HCT116 (cell line): ENCODE measurements at regions not wholly inside any gene's neighbourhood (a gene's known extent, or its start where the extent isn't known, plus 50 kb on each side); places are given as distances from the start of the nearest gene placed in this dataset.

Experiments
- ATAC-seq: fragments of 200-7000 bp; cut with Tn5 transposase; 2 replicates; pipeline ENCODE4 v1.9.1; 2020; ENCODE audit warnings: mild to moderate bottlenecking, moderate library complexity
- BruUV-seq: library from RNA; stranded (reverse); fragments of 400-500 nt; replicated peaks from 2 replicates; lab custom pipeline; 2021; lab: Mats Ljungman, UMichigan
- CTCF ChIA-PET: fragments of 300-600 bp; sonication (Branson Sonifier 250); formaldehyde crosslinking; loops from one replicate; lab custom pipeline; 2021; ENCODE audit warnings: antibody characterized with exemption; lab: Charles Lee
- POLR2A ChIA-PET: fragments of 300-600, 350-600 bp; sonication (Branson Sonifier 250); formaldehyde crosslinking; loops from one replicate; lab custom pipeline; 2021; ENCODE audit warnings: antibody characterized with exemption; lab: Charles Lee
- RAD21 ChIA-PET, 2 experiments: fragments of 300-600 bp; sonication (Branson Sonifier 250); formaldehyde crosslinking; loops; one replicate each; lab custom pipeline; 2023; ENCODE audit warnings: low total read pairs in 2 of 2; ENCODE audit not compliant: uncharacterized antibody in 2 of 2, unreplicated experiment in 2 of 2, low non-redundant PET in 1 of 2; lab: Charles Lee
- DNase-seq: peaks from one replicate; pipeline ENCODE4 v3.0.0-alpha.2; 2010; ENCODE audit warnings: low read depth, low spot score
- H2AFZ ChIP-seq: fragments of 200-600 bp; shearing (Covaris generic), sonication (generic); 2 replicates; pipeline ENCODE4 v1.6.1; 2017; ENCODE audit warnings: low read depth, mixed run types, mixed read lengths, antibody characterized with exemption, low read length; ENCODE audit not compliant: poor library complexity, severe bottlenecking
- H3K27ac ChIP-seq: 2 replicates; pipeline ENCODE4 v1.5.1; 2012; ENCODE audit warnings: low read depth, low read length
- H3K27me3 ChIP-seq: fragments of 200-600 bp; sonication (generic); 2 replicates; pipeline ENCODE4 v1.6.1; 2016; ENCODE audit warnings: mixed run types, low read length, mixed read lengths; ENCODE audit not compliant: insufficient read depth
- H3K36me3 ChIP-seq, 2 experiments: fragments of 200-500 bp in 1 of 2; fragments of 200-600 bp in 1 of 2; sonication (Bioruptor generic) in 1 of 2; sonication (generic) in 1 of 2; 2 replicates each; pipeline versions ENCODE4 v1.5.1 to v1.6.1; 2014 to 2016; ENCODE audit warnings: low read length in 2 of 2, inconsistent platforms in 1 of 2, mixed read lengths in 1 of 2, mixed run types in 1 of 2; ENCODE audit not compliant: insufficient read depth in 2 of 2, control insufficient read depth in 1 of 2
- H3K4me1 ChIP-seq, 2 experiments: fragments of 200-600 bp in 1 of 2; sonication (generic) in 1 of 2; 2 replicates each; pipeline versions ENCODE4 v1.5.1 to v1.6.1; 2012 to 2017; ENCODE audit warnings: low read length in 2 of 2, inconsistent platforms in 1 of 2, mild to moderate bottlenecking in 1 of 2, mixed read lengths in 1 of 2, mixed run types in 1 of 2, moderate library complexity in 1 of 2; ENCODE audit not compliant: insufficient read depth in 2 of 2, control insufficient read depth in 1 of 2
- H3K4me2 ChIP-seq: fragments of 200-600 bp; sonication (generic); 2 replicates; pipeline ENCODE4 v1.6.1; 2017; ENCODE audit warnings: mixed run types, low read length, mixed read lengths
- H3K4me3 ChIP-seq, 2 experiments: fragments of 200-600 bp in 1 of 2; sonication (generic) in 1 of 2; replicated peaks in 1 of 2; 2 replicates each; pipeline ENCODE4 v1.5.1; 2011 to 2016; ENCODE audit warnings: low read length in 2 of 2, control low read depth in 1 of 2, low read depth in 1 of 2, mild to moderate bottlenecking in 1 of 2, mixed read lengths in 1 of 2, mixed run types in 1 of 2
- H3K79me2 ChIP-seq: fragments of 200-600 bp; sonication (generic); 2 replicates; pipeline ENCODE4 v1.6.1; 2017; ENCODE audit warnings: mild to moderate bottlenecking, mixed run types, low read length, moderate library complexity, mixed read lengths; ENCODE audit not compliant: insufficient read depth
- H3K9ac ChIP-seq: fragments of 200-600 bp; sonication (generic); 2 replicates; pipeline ENCODE4 v1.6.1; 2016; ENCODE audit warnings: low read length, mixed read lengths
- H3K9me2 ChIP-seq: fragments of 200-600 bp; sonication (generic), shearing (Covaris generic); 2 replicates; pipeline ENCODE4 v1.6.1; 2017; ENCODE audit warnings: mixed run types, mild to moderate bottlenecking, moderate library complexity; ENCODE audit not compliant: insufficient read depth
- H3K9me3 ChIP-seq, 2 experiments: fragments of 200-500 bp in 1 of 2; fragments of 200-600 bp in 1 of 2; sonication (Bioruptor generic) in 1 of 2; sonication (generic) in 1 of 2; 2 replicates each; pipeline ENCODE4 v1.6.1; 2014 to 2017; ENCODE audit warnings: low read length in 2 of 2, mixed read lengths in 2 of 2, inconsistent platforms in 1 of 2, low read depth in 1 of 2, mild to moderate bottlenecking in 1 of 2, mixed run types in 1 of 2, moderate library complexity in 1 of 2; ENCODE audit not compliant: control insufficient read depth in 1 of 2, insufficient read depth in 1 of 2
- H4K20me1 ChIP-seq: fragments of 200-600 bp; sonication (generic), shearing (Covaris generic); 2 replicates; pipeline ENCODE4 v1.6.1; 2017; ENCODE audit warnings: mixed run types, mild to moderate bottlenecking, moderate library complexity; ENCODE audit not compliant: insufficient read depth
- CBX3 ChIP-seq: IDR thresholded peaks from 2 replicates; pipeline ENCODE4 v1.6.1; 2012; ENCODE audit warnings: low read depth
- CEBPB ChIP-seq: IDR thresholded peaks from 2 replicates; pipeline ENCODE4 v1.6.1; 2012; ENCODE audit warnings: low read depth
- ELF1 ChIP-seq: IDR thresholded peaks from 2 replicates; pipeline ENCODE4 v1.6.1; 2012; ENCODE audit warnings: low read depth, borderline replicate concordance
- EZH2 ChIP-seq: fragments of 200-600 bp; sonication (generic); IDR thresholded peaks from 2 replicates; pipeline ENCODE4 v1.6.1; 2017; ENCODE audit warnings: antibody characterized with exemption, mixed run types
- FOSL1 ChIP-seq: IDR thresholded peaks from 2 replicates; pipeline ENCODE4 v1.6.1; 2012; ENCODE audit warnings: low read depth
- JUND ChIP-seq: IDR thresholded peaks from 2 replicates; pipeline ENCODE4 v1.6.1; 2012
- POLR2A ChIP-seq: IDR thresholded peaks from 2 replicates; pipeline ENCODE4 v1.7.0; 2011; ENCODE audit warnings: borderline replicate concordance; ENCODE audit not compliant: insufficient read depth, insufficient read length; ENCODE audit errors: extremely low read depth
- POLR2AphosphoS5 ChIP-seq: IDR thresholded peaks from 2 replicates; pipeline ENCODE4 v1.6.1; 2011; ENCODE audit warnings: mild to moderate bottlenecking, low read depth, low read length, moderate library complexity
- SP1 ChIP-seq: IDR thresholded peaks from 2 replicates; pipeline ENCODE4 v1.6.1; 2012; ENCODE audit warnings: low read depth
- YY1 ChIP-seq: IDR thresholded peaks from 2 replicates; pipeline ENCODE4 v1.6.1; 2011; ENCODE audit warnings: low read length, low read depth, moderate library complexity, mild to moderate bottlenecking; ENCODE audit not compliant: insufficient replicate concordance; ENCODE audit errors: extremely low read depth
- ZNF274 ChIP-seq: fragments of 200-500 bp; sonication (Bioruptor generic); IDR thresholded peaks from 2 replicates; pipeline ENCODE4 v1.6.1; 2014; ENCODE audit warnings: mild to moderate bottlenecking, low read depth, low read length, inconsistent platforms
- intact Hi-C: fragments of 100-400 bp; cut with micrococcal nuclease; formaldehyde crosslinking; loops from 2 replicates; pipeline ENCODE4 v1.10.0; 2022
- TF ChIP-seq, protein P1 (sequence below): IDR thresholded peaks from 2 replicates; pipeline ENCODE4 v1.6.1; 2012; ENCODE audit warnings: low read depth
- TF ChIP-seq, protein P2 (sequence below): IDR thresholded peaks from 2 replicates; pipeline ENCODE4 v1.6.1; 2011; ENCODE audit warnings: mild to moderate bottlenecking, low read length, moderate library complexity; ENCODE audit not compliant: insufficient replicate concordance; ENCODE audit errors: extremely low read depth
- TF ChIP-seq, protein P3 (sequence below): IDR thresholded peaks from 2 replicates; pipeline ENCODE4 v1.6.1; 2012
- TF ChIP-seq, protein P4 (sequence below), 3 experiments: fragments of 200-600 bp in 1 of 3; sonication (generic) in 1 of 3; IDR thresholded peaks in 2 of 3; conservative IDR thresholded peaks in 1 of 3; 2 replicates each; pipeline ENCODE4 v1.5.1; 2012 to 2017; ENCODE audit warnings: low read depth in 2 of 3, low read length in 2 of 3, antibody characterized with exemption in 1 of 3, borderline replicate concordance in 1 of 3, control low read depth in 1 of 3, mild to moderate bottlenecking in 1 of 3, mixed read lengths in 1 of 3, mixed run types in 1 of 3, moderate library complexity in 1 of 3; ENCODE audit not compliant: insufficient read depth in 1 of 3

DNA sequence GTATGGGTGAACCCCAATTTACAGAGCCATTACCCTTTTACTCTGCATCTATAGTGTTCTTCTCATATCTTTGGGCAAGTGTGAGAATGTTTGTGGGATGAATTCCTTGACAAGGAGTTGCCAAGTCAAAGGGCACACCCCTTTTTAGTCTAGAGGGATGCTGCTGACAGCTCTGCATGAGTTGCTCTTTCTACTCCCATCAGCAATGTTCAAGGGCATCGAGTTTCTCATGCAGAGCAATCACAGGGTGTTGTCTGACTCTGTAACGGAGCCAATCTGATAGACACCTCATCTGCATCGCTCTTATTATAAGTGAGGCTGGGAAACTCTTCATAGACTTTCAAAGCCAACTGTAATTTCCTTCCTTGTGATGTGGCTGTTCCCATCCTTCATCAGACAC lies 77.4 kb downstream of the EDN3 start:
- DNase-seq = no peak
- Histone ChIP-seq H3K27me3 (peaks cover 31% of the 10 kb centered on the region), H3K79me2 (no peaks in the 10 kb centered on the region), H4K20me1 (no peaks in the 10 kb centered on the region), H3K4me3 (no peak overlapping the region), H3K9me3 (no peaks in the 10 kb centered on the region), H3K9me2 (no peaks in the 10 kb centered on the region), H3K4me2 (no peak overlapping the region), H3K4me1 (no peaks in the 10 kb centered on the region), H3K9ac (no peak overlapping the region), H3K36me3 (no peaks in the 10 kb centered on the region), H3K27ac (no peak overlapping the region), H2AFZ (no peak overlapping the region)
- no peak for TF ChIP-seq ELF1
- no peak for TF ChIP-seq JUND
- no peak for TF ChIP-seq SP1
- no peak for TF ChIP-seq POLR2AphosphoS5
- TF ChIP-seq CEBPB = no peak
- TF ChIP-seq, protein P1, sequence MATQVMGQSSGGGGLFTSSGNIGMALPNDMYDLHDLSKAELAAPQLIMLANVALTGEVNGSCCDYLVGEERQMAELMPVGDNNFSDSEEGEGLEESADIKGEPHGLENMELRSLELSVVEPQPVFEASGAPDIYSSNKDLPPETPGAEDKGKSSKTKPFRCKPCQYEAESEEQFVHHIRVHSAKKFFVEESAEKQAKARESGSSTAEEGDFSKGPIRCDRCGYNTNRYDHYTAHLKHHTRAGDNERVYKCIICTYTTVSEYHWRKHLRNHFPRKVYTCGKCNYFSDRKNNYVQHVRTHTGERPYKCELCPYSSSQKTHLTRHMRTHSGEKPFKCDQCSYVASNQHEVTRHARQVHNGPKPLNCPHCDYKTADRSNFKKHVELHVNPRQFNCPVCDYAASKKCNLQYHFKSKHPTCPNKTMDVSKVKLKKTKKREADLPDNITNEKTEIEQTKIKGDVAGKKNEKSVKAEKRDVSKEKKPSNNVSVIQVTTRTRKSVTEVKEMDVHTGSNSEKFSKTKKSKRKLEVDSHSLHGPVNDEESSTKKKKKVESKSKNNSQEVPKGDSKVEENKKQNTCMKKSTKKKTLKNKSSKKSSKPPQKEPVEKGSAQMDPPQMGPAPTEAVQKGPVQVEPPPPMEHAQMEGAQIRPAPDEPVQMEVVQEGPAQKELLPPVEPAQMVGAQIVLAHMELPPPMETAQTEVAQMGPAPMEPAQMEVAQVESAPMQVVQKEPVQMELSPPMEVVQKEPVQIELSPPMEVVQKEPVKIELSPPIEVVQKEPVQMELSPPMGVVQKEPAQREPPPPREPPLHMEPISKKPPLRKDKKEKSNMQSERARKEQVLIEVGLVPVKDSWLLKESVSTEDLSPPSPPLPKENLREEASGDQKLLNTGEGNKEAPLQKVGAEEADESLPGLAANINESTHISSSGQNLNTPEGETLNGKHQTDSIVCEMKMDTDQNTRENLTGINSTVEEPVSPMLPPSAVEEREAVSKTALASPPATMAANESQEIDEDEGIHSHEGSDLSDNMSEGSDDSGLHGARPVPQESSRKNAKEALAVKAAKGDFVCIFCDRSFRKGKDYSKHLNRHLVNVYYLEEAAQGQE = no peak
- TF ChIP-seq, protein P2, sequence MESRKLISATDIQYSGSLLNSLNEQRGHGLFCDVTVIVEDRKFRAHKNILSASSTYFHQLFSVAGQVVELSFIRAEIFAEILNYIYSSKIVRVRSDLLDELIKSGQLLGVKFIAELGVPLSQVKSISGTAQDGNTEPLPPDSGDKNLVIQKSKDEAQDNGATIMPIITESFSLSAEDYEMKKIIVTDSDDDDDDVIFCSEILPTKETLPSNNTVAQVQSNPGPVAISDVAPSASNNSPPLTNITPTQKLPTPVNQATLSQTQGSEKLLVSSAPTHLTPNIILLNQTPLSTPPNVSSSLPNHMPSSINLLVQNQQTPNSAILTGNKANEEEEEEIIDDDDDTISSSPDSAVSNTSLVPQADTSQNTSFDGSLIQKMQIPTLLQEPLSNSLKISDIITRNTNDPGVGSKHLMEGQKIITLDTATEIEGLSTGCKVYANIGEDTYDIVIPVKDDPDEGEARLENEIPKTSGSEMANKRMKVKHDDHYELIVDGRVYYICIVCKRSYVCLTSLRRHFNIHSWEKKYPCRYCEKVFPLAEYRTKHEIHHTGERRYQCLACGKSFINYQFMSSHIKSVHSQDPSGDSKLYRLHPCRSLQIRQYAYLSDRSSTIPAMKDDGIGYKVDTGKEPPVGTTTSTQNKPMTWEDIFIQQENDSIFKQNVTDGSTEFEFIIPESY = no peak
- no peak for TF ChIP-seq FOSL1
- TF ChIP-seq, protein P3, sequence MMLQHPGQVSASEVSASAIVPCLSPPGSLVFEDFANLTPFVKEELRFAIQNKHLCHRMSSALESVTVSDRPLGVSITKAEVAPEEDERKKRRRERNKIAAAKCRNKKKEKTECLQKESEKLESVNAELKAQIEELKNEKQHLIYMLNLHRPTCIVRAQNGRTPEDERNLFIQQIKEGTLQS = no peak
- no peak for TF ChIP-seq EZH2
- TF ChIP-seq ZNF274 = no peak
- TF ChIP-seq, protein P4, sequence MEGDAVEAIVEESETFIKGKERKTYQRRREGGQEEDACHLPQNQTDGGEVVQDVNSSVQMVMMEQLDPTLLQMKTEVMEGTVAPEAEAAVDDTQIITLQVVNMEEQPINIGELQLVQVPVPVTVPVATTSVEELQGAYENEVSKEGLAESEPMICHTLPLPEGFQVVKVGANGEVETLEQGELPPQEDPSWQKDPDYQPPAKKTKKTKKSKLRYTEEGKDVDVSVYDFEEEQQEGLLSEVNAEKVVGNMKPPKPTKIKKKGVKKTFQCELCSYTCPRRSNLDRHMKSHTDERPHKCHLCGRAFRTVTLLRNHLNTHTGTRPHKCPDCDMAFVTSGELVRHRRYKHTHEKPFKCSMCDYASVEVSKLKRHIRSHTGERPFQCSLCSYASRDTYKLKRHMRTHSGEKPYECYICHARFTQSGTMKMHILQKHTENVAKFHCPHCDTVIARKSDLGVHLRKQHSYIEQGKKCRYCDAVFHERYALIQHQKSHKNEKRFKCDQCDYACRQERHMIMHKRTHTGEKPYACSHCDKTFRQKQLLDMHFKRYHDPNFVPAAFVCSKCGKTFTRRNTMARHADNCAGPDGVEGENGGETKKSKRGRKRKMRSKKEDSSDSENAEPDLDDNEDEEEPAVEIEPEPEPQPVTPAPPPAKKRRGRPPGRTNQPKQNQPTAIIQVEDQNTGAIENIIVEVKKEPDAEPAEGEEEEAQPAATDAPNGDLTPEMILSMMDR (IDR thresholded peaks at IDR 0.05 in 2 of 3, conservative IDR thresholded peaks at IDR 0.05 in 1 of 3; ENCODE audit: borderline replicate concordance in 1 of 3, insufficient read depth in 1 of 3, low read depth in 2 of 3, low read length in 2 of 3) = no peak
- TF ChIP-seq CBX3 = no peak
- no peak for TF ChIP-seq YY1
- TF ChIP-seq POLR2A = no peak
- RAD21 ChIA-PET = no interaction called here
- CTCF ChIA-PET = no interaction called here
- no TSS peak for BruUV-seq
- POLR2A ChIA-PET = no interaction called here
- intact Hi-C loops = no loop called here
- ATAC-seq = no peak
